OCI-M1 (cell line): ENCODE measurements at regions not wholly inside any gene's neighbourhood (a gene's known extent, or its start where the extent isn't known, plus 50 kb on each side); places are given as distances from the start of the nearest gene placed in this dataset.

Source experiments
- DNase-seq: peaks from one replicate; lab custom pipeline; 2025; lab: John Stamatoyannopoulos, UW

DNA sequence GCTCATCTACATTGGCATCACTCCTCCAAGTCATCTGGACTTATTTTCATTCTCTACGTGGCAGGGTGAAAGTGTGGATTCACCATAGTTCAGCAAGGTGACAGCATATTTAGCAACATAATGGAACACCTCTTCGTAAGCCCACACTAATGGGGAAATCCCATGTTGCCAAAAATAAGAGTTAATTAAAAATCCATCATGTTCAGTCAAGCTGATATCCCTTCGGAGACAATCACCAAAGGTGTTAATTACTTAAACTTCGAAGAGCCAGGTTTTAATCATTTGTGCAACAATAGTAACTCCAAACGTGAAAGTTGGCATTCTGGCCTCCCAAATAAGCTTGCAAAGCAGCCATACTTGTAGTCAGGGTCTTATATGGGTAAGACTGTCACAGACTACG, 242.9 kb downstream of the NSG2 start:
- no peak for DNase-seq

DNA sequence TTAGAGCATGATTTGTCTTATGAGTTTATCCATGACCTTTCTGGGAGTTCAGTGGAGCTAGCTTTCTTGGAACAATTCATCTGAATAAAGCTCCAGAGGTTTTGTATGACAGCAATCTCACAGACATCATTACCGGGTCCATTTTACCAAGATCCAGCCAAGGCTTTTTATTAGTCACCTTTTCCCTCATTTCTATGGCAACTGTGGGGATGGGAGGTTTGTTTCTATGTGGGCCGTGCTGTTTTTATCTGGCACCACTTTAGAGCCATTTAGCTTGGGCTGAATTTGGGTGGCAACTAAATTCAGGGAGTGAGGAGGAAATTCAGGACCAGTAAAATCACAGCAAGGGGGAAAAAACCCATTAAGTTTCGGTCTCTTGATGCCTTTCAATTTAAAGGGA, 245.7 kb downstream of the NSG2 start:
- no peak for DNase-seq

DNA sequence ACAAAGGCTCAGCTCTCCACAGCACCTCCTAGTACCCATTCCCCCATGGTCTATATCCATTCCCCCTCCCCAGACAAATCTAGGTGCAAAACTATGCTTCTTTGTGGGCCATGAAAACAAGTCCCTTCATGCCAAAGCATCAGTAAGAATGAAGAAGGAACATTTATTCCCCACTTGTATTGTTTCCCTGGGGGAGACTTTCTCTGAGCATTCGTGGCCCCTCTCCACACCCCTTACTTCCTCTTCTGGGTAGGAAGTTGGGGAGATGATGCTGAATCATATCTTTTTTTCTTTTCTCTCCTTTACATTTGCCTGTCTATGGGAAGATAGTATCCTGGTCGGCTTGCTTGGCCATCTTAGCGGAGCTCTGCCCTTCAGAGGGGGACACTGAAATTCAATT, 246.8 kb downstream of the NSG2 start:
- DNase-seq = peak; percentile 78

- no peak for DNase-seq
Measured at GRCh38 chr5:174293006-174293405, 247.5 kb downstream of the NSG2 start.

DNA sequence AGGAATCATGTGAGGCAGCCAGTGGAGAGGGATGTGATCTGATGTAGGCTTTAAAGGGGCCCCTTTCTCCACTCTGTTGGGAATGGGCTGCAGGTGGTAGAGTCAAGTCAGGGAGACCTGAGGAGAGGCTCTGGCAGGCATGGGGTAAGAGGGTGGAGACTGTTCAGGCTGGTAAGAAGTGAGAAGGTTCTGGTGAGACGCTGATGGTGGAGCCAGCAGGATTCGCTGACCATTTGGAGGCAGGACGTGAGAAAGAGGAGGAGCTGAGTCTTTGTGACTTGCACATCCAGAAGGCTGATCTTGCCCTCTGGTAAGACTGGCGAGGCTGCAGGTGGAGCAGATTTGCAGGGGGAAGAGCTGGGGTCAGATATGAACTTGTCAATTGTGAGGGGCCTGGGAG, 248.0 kb downstream of the NSG2 start:
- DNase-seq = no peak

DNA sequence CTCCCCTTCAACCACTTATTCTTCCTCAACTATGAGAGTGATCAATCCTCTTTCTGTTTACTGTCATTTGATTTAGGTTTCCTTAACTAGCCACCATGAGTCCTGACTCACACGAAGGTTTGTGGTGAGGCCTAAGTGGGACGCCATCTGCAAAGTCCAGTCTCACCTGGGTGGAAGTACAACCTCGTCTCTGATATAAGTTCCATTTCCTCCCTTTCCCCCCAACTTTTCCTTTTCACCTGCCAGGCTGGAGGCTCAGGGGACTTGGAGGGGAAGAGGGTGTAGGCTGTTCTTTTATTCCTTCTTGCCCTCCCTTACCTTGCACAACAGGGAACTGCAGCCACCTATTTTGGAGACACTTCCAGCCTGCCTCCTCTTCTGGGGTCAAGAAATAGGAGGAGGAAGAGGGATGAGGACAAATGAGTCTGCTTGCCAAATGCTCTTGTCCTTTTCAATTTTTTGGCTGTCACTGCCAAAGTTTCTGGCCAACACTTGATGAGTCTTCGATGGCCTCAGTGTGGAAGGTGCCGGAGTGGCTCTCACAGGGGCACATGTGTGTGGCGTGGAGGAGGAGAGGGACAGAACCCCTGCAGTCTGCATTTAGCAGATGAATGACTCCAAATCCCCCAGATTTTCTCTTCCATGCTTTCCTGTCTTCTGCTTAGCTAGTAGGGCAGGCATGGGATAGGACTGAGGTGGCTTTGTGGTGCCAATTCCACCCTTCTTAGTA, 249.6 kb downstream of the NSG2 start:
- no peak for DNase-seq

DNA sequence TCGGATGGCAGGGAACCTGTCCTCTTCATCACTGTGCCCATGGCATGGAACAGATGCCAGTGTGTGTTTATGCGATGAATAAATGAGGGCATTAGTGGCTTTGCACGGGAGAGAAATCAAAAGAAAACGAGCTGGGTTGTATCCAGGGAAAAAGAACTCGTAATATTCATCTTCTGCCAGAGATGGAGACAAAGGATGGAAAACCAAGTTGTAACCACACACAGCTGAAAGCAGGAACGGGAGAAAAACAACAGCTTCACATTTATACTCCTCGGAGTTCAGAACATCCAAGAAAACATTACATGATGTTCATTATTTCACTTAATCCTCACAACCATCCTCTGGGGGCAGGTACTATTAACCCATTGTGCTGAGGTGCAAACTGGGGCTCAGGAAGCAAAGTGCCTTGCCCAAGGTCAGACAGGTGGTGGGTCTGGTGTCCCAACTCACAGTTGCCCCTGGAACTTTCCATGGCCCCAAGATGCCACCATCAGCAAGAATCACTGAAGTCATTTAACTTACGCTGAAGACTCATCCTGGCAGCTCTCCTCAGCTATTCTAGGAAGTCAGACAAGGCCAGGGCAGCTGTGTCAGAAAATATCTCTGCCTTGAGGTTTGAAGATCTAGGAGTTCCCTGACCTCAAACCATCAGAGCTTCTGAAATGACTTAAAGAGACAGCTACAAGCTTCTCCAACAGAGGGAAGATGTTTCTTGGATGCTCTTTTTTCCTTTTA, 250.4 kb downstream of the NSG2 start:
- DNase-seq = peak; percentile 40

DNA sequence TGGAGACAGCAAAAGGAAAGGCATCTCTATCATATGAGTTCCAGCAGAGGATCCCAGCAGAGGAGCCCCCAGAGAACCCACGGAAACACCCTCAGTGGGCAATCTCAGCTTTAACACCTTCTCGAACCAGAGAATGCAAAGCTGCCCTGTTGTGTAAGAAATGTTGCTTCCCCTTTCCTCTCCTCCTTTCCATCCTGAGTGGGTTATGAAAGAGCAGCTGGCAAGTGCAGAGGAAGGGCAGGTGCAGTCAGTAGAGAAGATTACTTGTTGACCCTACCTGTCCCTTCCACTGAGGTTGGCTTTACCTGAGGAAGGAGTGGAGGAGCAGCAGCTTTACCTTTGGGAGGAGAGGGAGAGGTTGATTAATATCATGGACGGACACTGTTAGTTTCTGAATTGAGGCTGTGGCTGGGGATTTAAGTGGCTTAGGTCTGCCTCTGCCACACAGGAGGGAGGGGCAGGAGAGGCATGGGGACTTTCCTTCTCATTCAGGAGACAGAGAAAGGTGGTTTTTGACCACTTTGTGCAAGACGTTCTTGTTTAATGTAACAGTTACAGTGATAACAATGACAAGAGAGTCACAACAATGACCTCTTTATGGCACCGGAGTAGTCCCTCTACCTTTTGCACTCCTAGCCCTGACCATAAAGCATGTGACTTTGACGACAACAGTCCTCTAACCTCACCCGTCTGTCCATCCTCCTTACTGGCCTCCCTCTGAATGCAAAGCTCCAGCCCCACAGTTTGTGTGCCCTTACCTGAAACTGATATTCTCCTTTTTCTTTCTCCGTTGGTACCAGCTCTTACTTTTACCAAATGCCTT, 254.8 kb downstream of the NSG2 start:
- no peak for DNase-seq

GRCh38 chr5:174300941-174301761, 255.6 kb downstream of the NSG2 start:
- DNase-seq = no peak

DNA sequence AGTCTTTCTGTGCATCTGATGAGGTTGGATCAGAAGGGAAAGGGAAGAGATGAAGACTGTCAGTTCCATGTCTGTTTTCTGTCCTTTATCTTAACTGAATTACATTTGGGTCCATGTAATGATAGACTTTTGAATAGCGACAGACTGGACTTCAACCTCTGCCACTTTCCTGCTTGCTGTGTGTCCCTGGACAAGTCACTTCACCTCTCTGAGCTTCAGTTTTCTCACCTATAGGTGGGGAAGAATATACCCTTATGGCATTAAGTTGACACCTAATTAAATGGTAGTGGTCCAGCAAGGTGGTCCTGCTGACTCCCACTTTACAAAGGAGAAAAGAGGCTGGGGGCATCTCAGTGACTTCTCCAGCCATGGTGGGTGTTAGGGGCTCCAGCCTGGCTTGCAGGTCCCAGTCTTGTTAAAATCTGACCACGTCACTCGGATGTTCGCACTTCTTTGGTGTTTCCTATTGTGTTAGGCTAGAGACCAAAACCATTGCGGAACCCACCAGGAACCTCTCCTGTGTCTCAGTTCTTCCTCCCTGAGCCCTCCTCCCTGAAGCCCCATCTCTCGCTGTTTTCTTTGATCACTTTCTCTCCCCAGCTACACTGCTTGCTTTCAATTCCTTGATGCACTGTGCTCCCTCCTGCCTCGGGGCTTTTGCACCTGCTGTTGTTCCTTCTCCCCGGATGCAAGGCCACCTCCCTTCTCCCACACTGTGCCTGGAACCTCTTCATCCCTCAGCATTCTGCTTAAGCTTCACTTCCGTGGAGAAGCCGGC, 256.5 kb downstream of the NSG2 start:
- no peak for DNase-seq

GRCh38 chr5:174303035-174303434, 257.5 kb downstream of the NSG2 start:
- DNase-seq = no peak

GRCh38 chr5:174303437-174304045, 258.0 kb downstream of the NSG2 start:
- no peak for DNase-seq

- DNase-seq = no peak
Measured at GRCh38 chr5:174305241-174305681, 259.8 kb downstream of the NSG2 start.

GRCh38 chr5:174306345-174307030, 261.0 kb downstream of the NSG2 start:
- no peak for DNase-seq

DNA sequence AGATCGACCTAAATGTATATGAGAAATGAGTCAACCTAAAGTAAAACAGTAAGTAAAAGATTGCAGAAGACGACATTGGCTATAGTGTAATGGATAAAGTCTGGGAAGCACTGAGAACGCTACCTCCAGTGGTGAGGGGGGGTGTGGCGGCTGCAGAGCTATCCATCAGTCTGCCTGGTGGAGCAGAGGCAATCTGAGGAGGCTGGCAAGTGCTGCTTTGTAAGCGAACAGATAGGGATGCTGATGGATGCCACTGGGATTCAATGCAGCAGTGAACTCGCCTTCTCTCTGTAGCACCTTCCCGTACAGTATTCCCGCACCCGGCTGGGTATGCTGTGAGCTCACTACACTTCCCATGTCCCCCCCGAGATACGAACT, 261.5 kb downstream of the NSG2 start:
- DNase-seq = no peak

DNA sequence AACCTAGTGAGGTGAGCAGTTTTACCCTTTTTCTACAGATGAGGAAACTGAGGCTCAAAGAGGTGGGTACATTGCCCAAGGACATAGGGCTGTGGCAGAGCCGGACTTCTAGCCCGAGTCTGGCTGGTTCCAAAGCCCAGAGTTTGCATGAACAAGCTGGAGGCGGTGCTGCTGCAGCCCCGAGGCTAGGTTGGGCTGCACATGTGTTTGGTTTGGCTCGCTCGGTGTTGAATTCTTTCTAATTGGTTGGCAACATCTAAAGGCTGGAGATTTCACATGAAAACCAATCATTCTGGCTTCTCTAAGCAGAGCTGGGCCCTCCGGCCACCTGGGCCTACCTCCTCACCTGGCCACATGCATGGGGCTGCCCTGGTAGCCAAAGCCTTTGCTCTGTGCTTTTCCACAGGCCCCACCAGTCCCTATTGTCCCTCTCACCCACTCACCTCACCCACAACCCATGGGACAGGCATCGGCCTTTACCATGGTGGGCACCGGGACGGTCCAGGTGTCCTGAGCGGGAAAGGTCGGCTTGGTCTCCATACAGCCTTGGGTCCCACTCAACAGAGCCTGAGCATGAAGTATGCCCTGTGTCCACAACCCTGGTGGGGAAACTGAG, 262.3 kb downstream of the NSG2 start:
- DNase-seq = no peak

GRCh38 chr5:174309131-174309795, 263.8 kb downstream of the NSG2 start:
- DNase-seq = no peak

DNA sequence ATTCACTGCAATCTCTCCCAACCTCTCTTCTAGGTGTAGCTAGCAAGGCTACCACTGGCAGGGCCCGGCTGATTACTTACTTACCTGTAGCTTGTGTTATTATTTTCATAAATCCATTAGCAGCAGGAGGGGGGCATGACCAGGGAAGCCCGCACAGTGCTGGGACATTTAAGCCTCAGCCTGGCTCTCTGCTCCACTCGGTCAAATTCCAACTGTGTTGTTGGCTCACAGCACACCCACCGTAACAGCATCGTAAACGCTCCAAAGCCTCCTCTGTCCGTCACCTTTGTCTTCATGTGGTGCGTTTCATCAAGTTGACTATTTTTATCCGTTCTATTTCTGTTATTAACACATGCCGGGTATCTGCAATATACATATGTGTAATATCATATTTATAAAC, 264.7 kb downstream of the NSG2 start:
- DNase-seq = no peak

DNA sequence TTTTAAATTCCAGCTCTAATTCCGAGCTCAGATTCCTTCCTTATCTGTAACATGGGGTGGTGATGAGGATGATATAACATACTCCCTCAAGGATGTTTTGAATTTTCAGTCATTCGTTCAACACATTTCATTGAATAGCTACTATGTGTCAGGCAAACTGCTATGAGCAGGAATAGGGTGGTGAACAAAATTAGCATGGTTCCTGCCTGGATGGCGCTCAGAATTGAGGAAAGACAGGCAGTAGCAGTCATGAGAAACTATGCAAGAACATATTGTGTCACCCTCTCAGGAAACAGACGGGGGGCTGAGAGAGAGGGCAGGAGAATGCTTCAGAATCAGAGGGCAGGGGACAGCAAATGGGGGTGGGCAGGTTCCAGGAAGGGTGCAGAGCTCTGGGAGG, 265.2 kb downstream of the NSG2 start:
- DNase-seq = no peak
